K562 (cell line): ENCODE measurements at regions not wholly inside any gene's neighbourhood (a gene's known extent, or its start where the extent isn't known, plus 50 kb on each side); places are given as distances from the start of the nearest gene placed in this dataset.

Experiments used
- ATAC-seq: fragments of 200-7000 bp; cut with Tn5 transposase; 3 replicates; pipeline ENCODE4 v1.9.1; 2020; ENCODE audit warnings: moderate library complexity
- BruUV-seq: library from RNA; stranded (reverse); fragments of 400-500 nt; replicated peaks from 2 replicates; lab custom pipeline; 2021; lab: Mats Ljungman, UMichigan
- CTCF ChIA-PET: fragments of 300-600 bp; formaldehyde crosslinking; extraction: SDS; loops from one replicate; lab custom pipeline; 2021; ENCODE audit warnings: low intra/inter-chr PET ratio; lab: Yijun Ruan, JAX
- POLR2A ChIA-PET: fragments of 300-600, 350-650 bp; sonication (Branson Sonifier 250); formaldehyde crosslinking; extraction: SDS; loops from one replicate; lab custom pipeline; 2021; ENCODE audit warnings: antibody characterized with exemption, inconsistent platforms; lab: Yijun Ruan, JAX
- DNase-seq, 4 experiments: peaks; one replicate each; pipeline versions ENCODE4 v3.0.0 to v3.0.0-alpha.2; 2011 to 2018; ENCODE audit warnings: low spot score in 3 of 4, mixed read lengths in 3 of 4; ENCODE audit errors: extremely low read depth in 1 of 4
- FAIRE-seq: peaks from 2 replicates; lab custom pipeline; 2011; peaks lifted over from hg19 to GRCh38; lab: Jason Lieb, UNC
- H2AFZ ChIP-seq: 2 replicates; pipeline ENCODE4 v1.6.0; 2011; ENCODE audit warnings: low read depth, low read length, control low read depth, inconsistent platforms
- H3K27ac ChIP-seq: fragments of 200-600 bp; 3 replicates; pipeline ENCODE4 v1.8.0; 2011; ENCODE audit warnings: low read depth, mild to moderate bottlenecking, control low read depth, inconsistent platforms, low read length, moderate library complexity, mixed read lengths; ENCODE audit errors: extremely low read depth
- H3K27me3 ChIP-seq, 2 experiments: fragments of 300-600 bp in 1 of 2; 2 replicates in 1 of 2; 3 replicates in 1 of 2; pipeline versions ENCODE4 v1.6.0 to v1.8.0; 2011; ENCODE audit warnings: inconsistent platforms in 2 of 2, low read length in 2 of 2, mild to moderate bottlenecking in 1 of 2, mixed read lengths in 1 of 2, moderate library complexity in 1 of 2; ENCODE audit not compliant: control insufficient read depth in 2 of 2, insufficient read depth in 2 of 2
- H3K36me3 ChIP-seq: fragments of 300-600 bp; 3 replicates; pipeline ENCODE4 v1.8.0; 2011; ENCODE audit warnings: mild to moderate bottlenecking, low read length, inconsistent platforms; ENCODE audit not compliant: control insufficient read depth, insufficient read depth
- H3K4me1 ChIP-seq, 2 experiments: fragments of 200-600 bp in 1 of 2; replicated peaks in 1 of 2; 2 replicates in 1 of 2; 3 replicates in 1 of 2; pipeline versions ENCODE4 v1.5.1 to v1.8.0; 2011; ENCODE audit warnings: inconsistent platforms in 2 of 2, low read length in 2 of 2, mild to moderate bottlenecking in 1 of 2, mixed read lengths in 1 of 2, moderate library complexity in 1 of 2; ENCODE audit not compliant: control insufficient read depth in 2 of 2, insufficient read depth in 2 of 2
- H3K4me2 ChIP-seq: 2 replicates; pipeline ENCODE4 v1.6.1; 2011; ENCODE audit warnings: low read length, control low read depth, inconsistent platforms, mixed read lengths; ENCODE audit not compliant: insufficient read depth
- H3K4me3 ChIP-seq: fragments of 200-600 bp; sonication (generic), shearing (Covaris generic); 2 replicates; pipeline ENCODE4 v1.5.1; 2016; ENCODE audit warnings: control low read depth, inconsistent platforms
- H3K79me2 ChIP-seq: fragments of 200-600 bp; 3 replicates; pipeline ENCODE4 v1.8.0; 2011; ENCODE audit warnings: low read length, inconsistent platforms; ENCODE audit not compliant: control insufficient read depth, insufficient read depth
- H3K9ac ChIP-seq, 2 experiments: 2 replicates each; pipeline versions ENCODE4 v1.6.0 to v1.6.1; 2011; ENCODE audit warnings: low read depth in 2 of 2, low read length in 2 of 2, control low read depth in 1 of 2, inconsistent platforms in 1 of 2, mild to moderate bottlenecking in 1 of 2, mixed read lengths in 1 of 2; ENCODE audit not compliant: insufficient read depth in 1 of 2
- H3K9me1 ChIP-seq: one replicate; pipeline ENCODE4 v1.6.0; 2011; ENCODE audit warnings: inconsistent platforms, mild to moderate bottlenecking, low read length, moderate library complexity; ENCODE audit not compliant: control insufficient read depth, insufficient read depth
- H3K9me3 ChIP-seq: replicated peaks from 2 replicates; pipeline ENCODE4 v1.5.1; 2011; ENCODE audit warnings: low read depth, low read length, inconsistent platforms; ENCODE audit not compliant: control insufficient read depth, insufficient read depth
- H4K20me1 ChIP-seq: replicated peaks from 2 replicates; pipeline ENCODE4 v1.6.1; 2011; ENCODE audit warnings: low read length, inconsistent platforms, mixed read lengths; ENCODE audit not compliant: control insufficient read depth, insufficient read depth
- CREM ChIP-seq: IDR thresholded peaks from 2 replicates; pipeline ENCODE4 v1.6.1; 2014; ENCODE audit warnings: antibody characterized with exemption, low read depth
- MCM7 ChIP-seq, 2 experiments: fragments of 450-650 bp; IDR thresholded peaks; 2 replicates each; pipeline ENCODE4 v1.6.1; 2016 to 2018
- POLR3A ChIP-seq: IDR thresholded peaks from 2 replicates; pipeline ENCODE4 v1.6.1; 2011; ENCODE audit warnings: borderline replicate concordance, mild to moderate bottlenecking, moderate library complexity; ENCODE audit not compliant: insufficient read length, insufficient read depth; ENCODE audit errors: extremely low read depth
- SOX6 ChIP-seq: fragments of 450-650 bp; IDR thresholded peaks from 2 replicates; pipeline ENCODE4 v1.6.1; 2014; ENCODE audit warnings: mild to moderate bottlenecking
- SRF ChIP-seq, 2 experiments: fragments of 250-450, 450-650 bp in 1 of 2; sonication (Bioruptor Pico) in 1 of 2; sonication (generic) in 1 of 2; formaldehyde crosslinking; IDR thresholded peaks; 2 replicates each; pipeline versions ENCODE4 v1.5.0 to v1.5.1; 2020 to 2022; ENCODE audit warnings: mild to moderate bottlenecking in 1 of 2, missing genetic modification reagents in 1 of 2
- WGBS: fragments of 100-300 bp; shearing (Covaris generic); methylation state at CpG from one replicate; pipeline ENCODE4 v1.1.6; 2016; ENCODE audit warnings: low coverage, mixed read lengths; ENCODE audit not compliant: insufficient coverage; ENCODE audit errors: missing lambda C conversion rate; 5-methylcytosine and 5-hydroxymethylcytosine counted together
- in situ Hi-C: fragments of 300-500 bp; cut with MboI; formaldehyde crosslinking; loops from 4 replicates; pipeline ENCODE4 v1.15.0; 2018; ENCODE audit warnings: inconsistent platforms, mixed read lengths
- intact Hi-C: fragments of 100-400 bp; cut with micrococcal nuclease; formaldehyde crosslinking; loops from 2 replicates; pipeline ENCODE4 v1.14.2; 2022

DNA sequence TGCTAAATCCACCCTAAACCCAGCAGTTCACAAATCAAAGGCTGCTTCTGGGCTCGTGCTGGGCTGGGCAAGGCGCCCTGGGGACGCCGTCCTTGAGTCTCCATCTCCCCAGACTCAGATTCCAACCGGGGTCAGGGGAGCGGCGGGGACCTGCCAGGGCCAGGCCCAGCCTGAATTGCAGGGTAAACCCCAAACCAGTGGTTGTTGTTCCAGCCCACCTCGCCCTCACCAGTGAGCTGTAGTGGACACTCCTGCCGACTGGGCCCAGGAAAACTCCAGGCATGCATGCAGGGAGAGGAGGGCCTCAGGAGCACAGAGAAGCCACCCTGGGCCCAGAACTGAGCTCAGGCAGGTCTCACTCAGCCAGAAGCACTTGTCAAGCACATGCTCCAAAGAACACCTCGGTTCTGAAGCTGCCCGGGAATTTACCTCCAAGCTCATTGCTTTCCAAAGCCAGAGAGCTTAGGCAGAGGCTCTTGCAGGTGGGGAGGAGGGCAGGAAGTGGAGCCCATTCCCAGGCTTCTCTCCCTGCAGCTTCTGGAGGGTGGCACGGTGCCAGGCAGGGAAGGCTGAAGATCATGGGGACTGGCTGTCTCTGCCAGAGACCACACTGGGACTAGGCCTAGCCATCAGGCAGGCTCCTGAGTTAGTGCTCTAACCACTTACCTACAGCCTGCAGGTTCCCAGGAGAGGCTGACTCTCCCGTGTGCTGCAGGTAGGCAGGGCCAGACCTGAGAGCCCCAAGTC, 437.0 kb downstream of the MATN1 start:
- BruUV-seq: no TSS peak
- Histone ChIP-seq H3K4me1 (no peaks in the 10 kb centered on the region; a peak in 1 of 5 replicates), H3K27ac (no peak overlapping the region), H4K20me1 (0 out of 2 replicates have a peak, but pooled peaks cover 3% of the 10 kb centered on the region), H3K27me3 (peaks cover 0 to 10% of the 10 kb centered on the region in 2 experiments; a peak in 3 of 5 replicates), H3K36me3 (no peaks in the 10 kb centered on the region), H3K9ac (no peak overlapping the region)
- FAIRE-seq: no peak
- peak; percentile 29; the same call in 2 of the 3 replicates for ATAC-seq
- ChIA-PET POLR2A (interaction anchor here (0.6 to 0.8 kb wide), 2 partner anchors 16 to 68 kb away, joined by 3 to 4 read pairs; no protein-coding TSS in a partner anchor), CTCF (no interaction called here)
- no peak for DNase-seq
- TF ChIP-seq MCM7 (IDR thresholded peaks at IDR 0.05) (no peak), CREM (no peak), SRF (CRISPR knock-in tag; IDR thresholded peaks at IDR 0.05) (no peak), SOX6 (no peak), POLR3A (no peak)
- TF ChIP-seq, all 486 proteins: peak for 0
- H3K4me2 ChIP-seq: no peak overlapping the region
- no peaks in the 10 kb centered on the region for H3K79me2 ChIP-seq
- no peaks in the 10 kb centered on the region for H3K9me1 ChIP-seq
- 1% methylated on average over 12 of the region's 13 CpGs for WGBS
- in situ Hi-C loops: no loop called here
- no peak overlapping the region for H3K4me3 ChIP-seq
- no peak overlapping the region for H2AFZ ChIP-seq
- intact Hi-C loops: no loop called here
- H3K9me3 ChIP-seq: no peaks in the 10 kb centered on the region
